ENCODE measurements at regions not wholly inside any gene's neighbourhood (a gene's known extent, or its start where the extent isn't known, plus 50 kb on each side); places are given as distances from the start of the nearest gene placed in this dataset.

DNA sequence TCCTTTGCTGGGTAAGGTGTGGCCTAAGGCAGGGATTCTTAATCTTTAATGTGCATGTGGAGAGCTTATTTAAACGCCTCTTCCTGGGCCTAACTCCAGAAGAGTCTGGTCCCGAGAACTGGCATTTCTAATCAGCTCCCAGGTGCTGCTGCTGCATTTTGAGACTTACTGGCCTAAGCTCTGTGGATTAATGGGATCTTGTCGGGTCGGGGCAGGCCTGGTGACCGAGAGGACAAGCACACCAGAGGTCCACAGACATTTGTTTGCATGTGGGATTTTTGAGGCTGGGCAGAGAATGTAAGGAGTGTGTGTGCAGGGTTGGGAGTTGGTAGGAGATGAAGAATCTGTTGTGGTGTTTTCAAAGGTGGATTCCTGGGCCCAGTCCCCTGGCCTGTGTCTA, 95.0 kb upstream of the DAP start:
- Histone ChIP-seq H3K4me3 (ENCODE audit: low read depth, low read length) (no peak overlapping the region), H3K36me3 (ENCODE audit: control insufficient read depth, insufficient read depth, low read length) (no peaks in the 10 kb centered on the region), H3K27me3 (ENCODE audit: control insufficient read depth, insufficient read depth, low read length) (no peaks in the 10 kb centered on the region)
- TF ChIP-seq, protein P1, sequence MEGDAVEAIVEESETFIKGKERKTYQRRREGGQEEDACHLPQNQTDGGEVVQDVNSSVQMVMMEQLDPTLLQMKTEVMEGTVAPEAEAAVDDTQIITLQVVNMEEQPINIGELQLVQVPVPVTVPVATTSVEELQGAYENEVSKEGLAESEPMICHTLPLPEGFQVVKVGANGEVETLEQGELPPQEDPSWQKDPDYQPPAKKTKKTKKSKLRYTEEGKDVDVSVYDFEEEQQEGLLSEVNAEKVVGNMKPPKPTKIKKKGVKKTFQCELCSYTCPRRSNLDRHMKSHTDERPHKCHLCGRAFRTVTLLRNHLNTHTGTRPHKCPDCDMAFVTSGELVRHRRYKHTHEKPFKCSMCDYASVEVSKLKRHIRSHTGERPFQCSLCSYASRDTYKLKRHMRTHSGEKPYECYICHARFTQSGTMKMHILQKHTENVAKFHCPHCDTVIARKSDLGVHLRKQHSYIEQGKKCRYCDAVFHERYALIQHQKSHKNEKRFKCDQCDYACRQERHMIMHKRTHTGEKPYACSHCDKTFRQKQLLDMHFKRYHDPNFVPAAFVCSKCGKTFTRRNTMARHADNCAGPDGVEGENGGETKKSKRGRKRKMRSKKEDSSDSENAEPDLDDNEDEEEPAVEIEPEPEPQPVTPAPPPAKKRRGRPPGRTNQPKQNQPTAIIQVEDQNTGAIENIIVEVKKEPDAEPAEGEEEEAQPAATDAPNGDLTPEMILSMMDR (IDR thresholded peaks at IDR 0.05; ENCODE audit: insufficient read depth, low read length, poor library complexity, severe bottlenecking), result no peak
- DNase-seq (ENCODE audit: low read depth), result no peak

DNA sequence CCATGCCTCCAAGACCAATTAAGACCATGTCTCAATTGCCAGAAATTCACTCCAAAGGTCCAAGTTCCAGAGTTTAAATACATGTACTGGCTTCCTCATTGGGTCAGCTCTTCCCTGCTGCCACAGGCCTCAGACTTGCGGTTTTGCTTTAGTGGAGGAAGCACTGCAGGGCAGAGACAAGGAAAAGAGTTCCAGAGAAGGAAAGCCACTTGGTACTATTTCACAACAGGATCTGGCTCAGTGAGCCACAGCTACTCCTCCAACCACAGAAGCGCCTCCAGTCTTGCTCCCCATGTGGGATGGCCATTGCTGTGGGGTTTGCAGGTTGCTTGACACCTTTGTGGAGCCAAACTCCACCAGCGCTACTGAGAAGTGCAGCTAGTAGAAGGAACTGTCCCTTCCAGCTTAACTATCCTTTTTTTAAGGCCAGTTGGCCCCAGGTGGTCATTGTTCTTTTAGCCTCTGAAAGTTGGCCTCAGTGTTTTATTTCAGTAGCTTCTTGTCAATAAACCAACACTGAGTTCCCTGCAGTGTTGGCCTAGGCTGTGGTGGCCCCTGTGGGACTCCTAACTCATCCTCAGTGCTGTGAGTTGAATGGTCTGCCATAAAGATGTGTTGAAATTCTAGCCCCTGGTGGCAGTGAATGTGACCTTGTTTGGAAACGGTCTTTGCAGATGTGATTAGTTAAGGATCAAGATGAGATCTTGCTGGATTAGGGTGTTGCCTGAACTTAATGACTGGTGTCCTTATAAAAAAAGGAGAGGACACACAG, 93.7 kb upstream of the DAP start:
- TF ChIP-seq, protein P1 (IDR thresholded peaks at IDR 0.05; ENCODE audit: insufficient read depth, low read length, poor library complexity, severe bottlenecking), result no peak
- no peak for DNase-seq (ENCODE audit: low read depth)
- H3K4me3 ChIP-seq (ENCODE audit: low read depth, low read length), result no peak overlapping the region

DNA sequence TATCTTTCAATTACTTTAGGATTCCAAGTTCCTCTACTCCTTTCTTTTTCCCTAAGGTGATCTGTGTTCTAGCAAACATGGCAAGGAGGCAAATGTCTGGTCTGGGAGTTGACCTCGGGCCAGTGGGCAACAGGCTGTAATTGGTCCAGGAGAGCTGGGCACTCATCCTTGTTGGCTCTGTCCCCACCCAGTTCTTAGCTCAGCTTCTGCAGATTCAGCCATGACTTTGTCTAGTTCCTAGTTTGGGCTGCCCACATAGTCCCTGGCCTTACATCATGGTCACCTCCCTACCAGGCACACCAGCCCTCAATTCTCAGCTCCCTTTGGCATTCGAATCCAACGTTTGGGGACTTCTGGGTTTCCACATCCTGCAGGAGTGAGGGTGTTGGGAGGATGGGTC, 92.1 kb upstream of the DAP start:
- no peak for DNase-seq (ENCODE audit: low read depth)
- TF ChIP-seq, protein P1 (IDR thresholded peaks at IDR 0.05; ENCODE audit: insufficient read depth, low read length, poor library complexity, severe bottlenecking), result no peak

More for the DNA sequence above, 93.7 kb upstream of the DAP start:
- Histone ChIP-seq H3K36me3 (ENCODE audit: control insufficient read depth, insufficient read depth, low read length) (no peaks in the 10 kb centered on the region), H3K27me3 (ENCODE audit: control insufficient read depth, insufficient read depth, low read length) (no peaks in the 10 kb centered on the region)

DNA sequence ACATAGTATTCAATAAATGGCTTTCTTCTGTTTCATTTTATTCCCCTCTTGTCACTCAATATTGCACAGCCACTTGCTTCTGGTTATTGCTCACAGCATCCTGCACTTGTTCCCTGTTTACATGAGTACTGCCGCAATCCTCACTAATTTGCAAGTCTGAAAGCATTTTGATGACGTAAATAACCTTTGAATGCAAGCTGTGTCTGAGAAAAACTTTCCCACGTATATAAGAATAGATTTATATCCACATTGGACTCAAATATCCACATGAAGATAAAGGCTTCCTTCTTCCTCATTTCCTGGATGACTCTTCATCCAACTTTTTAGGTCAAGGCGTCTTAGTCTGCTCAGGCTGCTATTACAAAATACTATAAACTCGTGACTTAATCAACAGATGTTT, 88.2 kb upstream of the DAP start:
- TF ChIP-seq, protein P1 (IDR thresholded peaks at IDR 0.05; ENCODE audit: insufficient read depth, low read length, poor library complexity, severe bottlenecking), result no peak
- H3K27me3 ChIP-seq (ENCODE audit: control insufficient read depth, insufficient read depth, low read length), result no peaks in the 10 kb centered on the region
- no peaks in the 10 kb centered on the region for H3K36me3 ChIP-seq (ENCODE audit: control insufficient read depth, insufficient read depth, low read length)
- no peak overlapping the region for H3K4me3 ChIP-seq (ENCODE audit: low read depth, low read length)
- DNase-seq (ENCODE audit: low read depth), result no peak

More for the DNA sequence above, 92.1 kb upstream of the DAP start:
- Histone ChIP-seq H3K36me3 (ENCODE audit: control insufficient read depth, insufficient read depth, low read length) (no peaks in the 10 kb centered on the region), H3K4me3 (ENCODE audit: low read depth, low read length) (no peak overlapping the region), H3K27me3 (ENCODE audit: control insufficient read depth, insufficient read depth, low read length) (no peaks in the 10 kb centered on the region)

DNA sequence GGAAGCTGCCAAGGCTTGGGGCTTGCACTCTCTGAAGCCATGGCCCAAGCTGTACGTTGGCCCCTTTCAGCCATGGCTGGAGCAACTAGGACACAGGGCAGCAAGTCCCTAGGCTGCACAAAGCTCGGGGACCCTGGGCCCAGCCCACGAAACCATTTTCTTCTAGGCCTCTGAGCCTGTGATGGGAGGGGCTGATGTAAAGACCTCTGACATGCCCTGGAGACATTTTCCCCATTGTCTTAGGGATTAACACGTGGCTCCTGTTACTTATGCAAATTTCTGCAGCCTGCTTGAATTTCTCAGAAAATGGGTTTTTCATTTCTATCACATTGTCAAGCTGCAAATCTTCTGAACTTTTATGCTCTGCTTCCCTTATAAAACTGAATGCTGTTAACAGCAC, 83.0 kb upstream of the DAP start:
- TF ChIP-seq, protein P1 (IDR thresholded peaks at IDR 0.05; ENCODE audit: insufficient read depth, low read length, poor library complexity, severe bottlenecking), result no peak
- no peaks in the 10 kb centered on the region for H3K36me3 ChIP-seq (ENCODE audit: control insufficient read depth, insufficient read depth, low read length)
- no peak for DNase-seq (ENCODE audit: low read depth)
- no peaks in the 10 kb centered on the region for H3K27me3 ChIP-seq (ENCODE audit: control insufficient read depth, insufficient read depth, low read length)
- no peak overlapping the region for H3K4me3 ChIP-seq (ENCODE audit: low read depth, low read length)

DNA sequence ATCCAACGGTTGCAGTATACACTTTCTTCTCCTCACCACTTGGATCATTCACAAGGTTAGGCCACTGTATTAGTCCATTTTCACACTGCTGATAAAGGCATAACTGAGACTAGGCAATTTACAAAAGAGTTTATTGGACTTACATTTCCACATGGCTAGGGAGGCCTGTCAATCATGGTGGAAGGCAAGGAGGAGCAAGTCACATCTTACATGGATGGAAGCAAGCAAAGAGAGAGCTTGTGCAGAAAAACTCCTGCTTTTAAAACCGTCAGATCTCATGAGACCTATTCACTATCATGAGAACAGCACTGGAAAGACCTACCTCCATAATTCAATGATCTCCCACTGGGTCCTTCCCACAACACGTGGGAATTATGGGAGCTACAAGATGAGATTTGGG, 81.8 kb upstream of the DAP start:
- H3K36me3 ChIP-seq (ENCODE audit: control insufficient read depth, insufficient read depth, low read length), result no peaks in the 10 kb centered on the region
- TF ChIP-seq, protein P1 (IDR thresholded peaks at IDR 0.05; ENCODE audit: insufficient read depth, low read length, poor library complexity, severe bottlenecking), result no peak
- H3K27me3 ChIP-seq (ENCODE audit: control insufficient read depth, insufficient read depth, low read length), result no peaks in the 10 kb centered on the region

More for the DNA sequence above, 81.8 kb upstream of the DAP start:
- no peak for DNase-seq (ENCODE audit: low read depth)
- no peak overlapping the region for H3K4me3 ChIP-seq (ENCODE audit: low read depth, low read length)

All from kidney epithelial cell (primary cell).